ENCODE measurements at regions not wholly inside any gene's neighbourhood (a gene's known extent, or its start where the extent isn't known, plus 50 kb on each side); places are given as distances from the start of the nearest gene placed in this dataset.

GRCh38 chr6:10269814-10270472 is 144.9 kb downstream of the TFAP2A start:
- TF ChIP-seq CTCF (IDR thresholded peaks at IDR 0.05; ENCODE audit: low read depth, low read length, missing input control) (no peak), MAX (IDR thresholded peaks at IDR 0.05) (no peak), ATF3 (IDR thresholded peaks at IDR 0.05) (no peak), TAF1 (conservative IDR thresholded peaks at IDR 0.05) (no peak), JUND (IDR thresholded peaks at IDR 0.05) (no peak)

All from liver (tissue), 3 donors.